Midbrain (tissue), 1 donor: ENCODE measurements at regions not wholly inside any gene's neighbourhood (a gene's known extent, or its start where the extent isn't known, plus 50 kb on each side); places are given as distances from the start of the nearest gene placed in this dataset.

Experiments
- DNase-seq: peaks from one replicate; lab custom pipeline; 2025; lab: John Stamatoyannopoulos, UW

- no peak for DNase-seq
Measured at GRCh38 chr17:71157297-71157696, 963.5 kb upstream of the SOX9 start.

DNA sequence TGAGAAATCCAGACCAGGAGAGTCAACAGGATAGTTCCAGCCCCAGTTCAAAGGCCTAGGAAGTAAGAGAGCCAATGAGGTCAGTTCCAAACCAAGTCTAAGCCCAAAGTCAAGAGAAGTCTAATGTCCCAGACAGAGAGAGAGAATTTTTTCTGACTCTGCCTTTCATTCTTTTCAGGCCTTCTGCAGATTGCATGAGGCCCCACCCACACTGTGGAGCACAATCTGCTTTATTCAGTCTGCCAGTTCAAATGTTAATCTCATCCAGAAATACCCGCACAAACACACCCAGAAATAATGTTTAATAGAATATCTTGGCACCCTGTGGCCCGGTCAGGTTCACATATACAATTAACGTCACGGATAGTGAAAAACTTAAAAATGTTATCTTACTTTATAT lies 962.4 kb upstream of the SOX9 start:
- no peak for DNase-seq

DNA sequence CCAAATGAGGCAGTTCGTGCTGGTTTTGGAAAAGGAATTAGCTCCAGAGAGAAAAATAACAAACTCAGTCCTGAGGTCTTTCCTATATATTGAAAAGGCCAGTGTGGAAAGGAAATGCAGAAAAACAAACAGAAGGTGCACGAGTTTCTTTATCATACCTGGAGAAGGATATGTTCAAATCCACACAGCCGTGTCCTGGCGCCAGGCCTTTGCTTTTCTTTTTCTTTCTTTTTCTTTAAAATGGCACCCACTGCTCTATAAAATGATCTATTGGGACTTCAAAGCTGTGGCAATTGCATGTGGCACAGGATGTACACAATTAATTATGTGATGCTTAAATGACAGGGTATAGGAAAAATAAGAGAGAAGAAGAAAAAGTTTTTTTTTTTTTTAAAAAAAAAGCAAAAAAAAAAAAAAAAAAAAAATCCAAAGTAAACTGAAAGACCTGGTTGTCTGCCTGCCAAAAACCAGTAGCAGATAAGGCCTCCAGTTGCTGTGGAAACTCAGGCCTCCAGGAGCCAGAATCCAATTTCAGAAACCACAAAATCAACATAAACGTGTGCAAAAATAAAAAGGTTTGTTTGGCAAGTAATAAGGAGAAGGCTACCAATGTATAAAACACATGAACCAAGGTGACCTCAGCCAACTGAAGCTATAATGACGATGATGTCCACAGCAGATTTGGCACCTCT lies 957.6 kb upstream of the SOX9 start:
- no peak for DNase-seq

GRCh38 chr17:71163813-71164122 lies 957.1 kb upstream of the SOX9 start:
- DNase-seq = no peak

DNA sequence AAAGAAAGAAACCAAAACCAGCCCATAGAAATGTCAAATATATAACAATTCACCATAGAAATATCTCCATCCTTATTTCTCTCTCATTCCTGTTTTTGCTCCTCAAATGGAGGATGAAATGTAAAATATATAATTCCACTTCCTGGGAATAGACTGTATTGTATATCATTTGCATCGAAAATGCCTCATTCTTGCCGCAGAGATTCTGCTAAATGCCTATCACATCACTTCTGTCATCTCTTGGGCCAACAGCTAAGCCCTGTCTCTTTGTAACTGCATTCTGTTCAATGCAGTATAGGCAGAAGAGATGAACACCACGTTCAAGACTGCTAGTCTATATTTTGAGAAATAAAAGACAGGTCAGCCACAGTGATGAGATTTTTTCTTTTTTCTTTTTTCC lies 956.3 kb upstream of the SOX9 start:
- DNase-seq = no peak

DNA sequence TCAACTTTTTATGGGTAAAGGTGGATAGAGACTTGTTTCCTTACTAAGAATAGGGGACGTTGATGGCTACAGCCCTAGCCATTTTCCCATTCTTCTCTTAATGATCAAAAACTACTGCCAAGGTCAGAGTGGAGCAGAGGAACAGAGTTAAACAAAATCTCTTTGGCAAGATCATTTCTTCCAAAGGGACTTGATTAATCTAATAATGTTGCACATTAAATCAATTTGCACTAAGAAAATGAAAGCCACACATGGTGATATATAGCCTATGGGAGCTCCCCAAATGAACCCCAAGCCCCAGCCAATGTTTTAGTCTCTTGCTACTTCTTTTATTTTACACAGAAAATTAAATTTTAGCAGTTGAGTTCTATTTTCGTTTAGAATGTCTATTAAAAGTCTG lies 954.5 kb upstream of the SOX9 start:
- no peak for DNase-seq

DNA sequence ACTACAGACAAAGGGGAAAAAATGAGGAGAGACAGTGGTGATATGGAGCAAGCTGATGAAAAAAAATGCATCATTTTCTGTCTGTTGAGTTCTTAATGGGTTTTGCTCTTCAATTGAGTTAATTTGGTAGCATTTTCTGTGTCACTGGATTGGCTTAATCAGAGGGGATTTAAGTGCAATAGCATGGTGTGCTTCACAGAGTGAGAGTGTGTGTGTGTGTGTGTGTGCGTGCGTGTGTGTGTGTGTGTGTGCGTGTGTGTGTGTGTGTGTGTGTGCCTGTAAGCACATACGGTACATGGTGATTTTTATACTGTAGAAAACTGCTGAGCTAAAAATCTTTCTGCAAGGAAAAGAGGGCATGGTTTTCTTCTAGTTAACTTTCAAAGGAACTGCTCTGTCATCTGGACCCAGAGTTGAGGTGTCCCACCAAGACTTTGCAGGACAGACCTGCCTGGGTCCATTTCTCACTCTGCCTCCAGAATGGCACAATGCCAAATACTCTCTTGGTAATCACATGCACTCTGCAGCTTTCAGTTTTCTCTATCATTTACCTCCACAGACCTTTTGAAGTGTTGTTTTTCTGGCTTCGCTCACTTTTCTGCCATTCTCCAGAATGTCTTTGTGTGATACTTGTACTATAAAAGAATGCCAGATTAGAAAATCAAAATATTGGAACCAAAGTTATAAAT lies 952.6 kb upstream of the SOX9 start:
- no peak for DNase-seq

DNA sequence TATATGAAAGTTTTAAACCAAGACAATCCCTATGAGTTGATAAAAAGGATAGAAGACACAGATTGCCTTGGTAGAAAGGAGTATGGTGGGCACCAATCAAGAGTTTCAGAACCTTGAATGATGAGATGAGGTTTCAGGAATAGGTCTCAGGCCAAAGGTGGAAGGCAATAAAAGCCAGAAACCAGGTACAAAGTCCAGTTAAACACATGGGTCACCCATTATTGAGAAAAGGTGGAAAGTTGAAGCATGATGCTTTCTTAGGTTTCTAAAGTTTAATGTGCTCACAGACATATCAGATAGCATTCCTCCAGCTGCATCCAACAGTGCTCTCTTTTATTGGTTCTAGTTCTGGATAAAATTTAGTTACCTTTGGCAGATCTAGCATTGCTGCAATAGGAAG lies 950.8 kb upstream of the SOX9 start:
- DNase-seq = no peak

- no peak for DNase-seq
Measured at GRCh38 chr17:71171270-71171669, 949.5 kb upstream of the SOX9 start.

DNA sequence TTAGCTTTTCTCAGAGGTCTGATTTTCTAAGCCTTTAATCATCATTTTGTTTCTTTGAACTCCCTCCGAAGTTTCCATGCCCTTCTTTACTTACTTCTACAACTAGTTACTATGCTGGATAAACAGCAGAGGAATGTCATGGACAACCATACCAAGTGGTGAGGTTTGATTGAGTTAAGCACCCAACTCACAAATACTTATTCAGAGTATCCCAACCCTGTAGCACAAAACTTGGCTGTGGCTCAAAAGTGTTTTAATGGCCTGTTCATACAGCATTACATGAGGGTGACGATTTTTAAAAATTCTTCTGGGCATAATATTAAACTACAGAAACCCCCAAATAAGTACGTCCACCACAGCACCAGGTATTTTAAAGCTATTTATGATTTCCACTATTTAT lies 946.8 kb upstream of the SOX9 start:
- no peak for DNase-seq

GRCh38 chr17:71176331-71176730 lies 944.5 kb upstream of the SOX9 start:
- DNase-seq = no peak

DNA sequence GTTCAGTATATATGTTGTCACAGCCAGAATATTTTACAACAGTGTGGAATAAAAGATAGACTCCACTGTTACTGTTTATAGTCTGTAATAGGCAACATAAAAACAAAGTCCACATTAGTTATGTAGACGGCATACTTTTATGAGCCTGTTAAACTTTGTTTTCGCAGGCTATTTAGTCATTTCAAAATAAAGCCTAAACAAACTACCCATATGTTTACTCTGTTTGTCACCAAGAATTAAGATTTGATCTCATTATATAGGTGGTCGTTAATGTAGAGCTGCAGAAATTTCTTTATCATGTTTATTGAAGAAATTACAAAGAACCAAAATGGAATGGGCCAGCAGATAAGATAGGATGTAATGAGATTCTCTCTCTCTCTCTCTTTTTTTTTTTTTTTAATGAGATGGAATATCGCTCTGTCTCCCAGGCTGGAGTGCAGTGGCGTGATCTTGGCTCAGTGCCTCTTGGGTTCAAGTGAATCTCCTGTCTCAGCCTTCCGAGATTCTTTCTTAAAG lies 943.8 kb upstream of the SOX9 start:
- no peak for DNase-seq

- no peak for DNase-seq
Measured at GRCh38 chr17:71180801-71181385, 939.9 kb upstream of the SOX9 start.

DNA sequence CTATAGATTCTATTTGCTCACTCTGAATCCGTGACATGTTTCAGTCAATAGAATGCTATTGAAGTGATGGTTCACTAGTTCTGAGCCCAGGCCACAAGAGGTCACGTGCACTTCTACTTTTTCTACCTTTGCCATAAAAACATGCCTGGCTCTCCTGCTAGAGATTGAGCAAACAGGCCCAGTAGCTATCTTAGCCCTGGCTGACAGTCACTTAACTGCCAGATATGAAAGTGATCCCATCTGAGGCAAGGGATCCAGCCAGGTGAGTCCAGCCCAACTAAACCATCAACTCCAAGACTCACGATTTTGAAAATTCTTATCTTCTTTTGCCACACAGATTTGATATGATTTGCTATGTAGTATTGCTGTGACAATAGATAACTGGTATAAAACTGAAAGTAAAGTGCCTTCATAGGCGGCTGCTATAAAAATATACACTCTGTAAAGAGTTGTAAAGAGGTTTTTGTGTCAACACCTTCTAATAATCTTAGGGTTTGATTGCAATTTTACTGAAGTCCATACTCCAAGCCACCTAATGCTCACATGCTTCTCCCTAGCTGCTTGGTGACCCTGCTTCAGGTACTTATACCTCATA lies 937.7 kb upstream of the SOX9 start:
- DNase-seq = no peak

- no peak for DNase-seq
Measured at GRCh38 chr17:71184716-71185115, 936.1 kb upstream of the SOX9 start.

DNA sequence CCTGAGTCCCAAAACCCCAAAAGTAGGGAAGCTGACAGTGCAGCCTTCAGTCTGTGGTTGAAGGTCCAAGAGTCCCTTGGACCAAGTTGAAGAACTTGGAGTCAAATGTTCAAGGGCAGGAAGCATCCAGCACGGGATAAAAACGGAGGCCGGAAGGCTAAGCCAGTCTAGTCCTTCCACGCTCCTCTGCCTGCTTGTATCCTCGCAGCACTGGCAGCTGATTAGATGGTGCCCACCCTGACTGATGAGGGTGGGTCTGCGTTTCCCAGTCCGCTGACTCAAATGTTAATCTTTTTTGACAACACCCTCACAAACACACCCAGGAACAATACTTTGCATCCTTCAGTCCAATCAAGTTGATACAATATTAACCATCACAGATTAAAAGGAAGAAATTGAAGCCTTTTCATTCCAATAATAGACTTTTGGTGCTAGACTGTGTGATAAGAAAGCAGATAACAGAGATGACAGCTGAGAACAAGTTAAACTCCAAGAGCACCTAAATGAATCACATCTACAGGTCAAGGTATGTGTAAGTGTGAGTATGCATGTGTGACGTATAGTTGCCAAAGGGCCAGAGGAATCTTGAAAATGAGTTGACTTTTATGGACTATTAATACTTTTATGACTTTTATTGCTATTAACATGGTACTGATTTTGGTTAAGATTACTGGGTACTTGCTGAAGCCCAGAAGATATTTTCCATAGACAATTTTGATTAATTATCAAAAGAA lies 933.5 kb upstream of the SOX9 start:
- no peak for DNase-seq

GRCh38 chr17:71188811-71189492 lies 931.9 kb upstream of the SOX9 start:
- no peak for DNase-seq

- no peak for DNase-seq
Measured at GRCh38 chr17:71189493-71189831, 931.4 kb upstream of the SOX9 start.

DNA sequence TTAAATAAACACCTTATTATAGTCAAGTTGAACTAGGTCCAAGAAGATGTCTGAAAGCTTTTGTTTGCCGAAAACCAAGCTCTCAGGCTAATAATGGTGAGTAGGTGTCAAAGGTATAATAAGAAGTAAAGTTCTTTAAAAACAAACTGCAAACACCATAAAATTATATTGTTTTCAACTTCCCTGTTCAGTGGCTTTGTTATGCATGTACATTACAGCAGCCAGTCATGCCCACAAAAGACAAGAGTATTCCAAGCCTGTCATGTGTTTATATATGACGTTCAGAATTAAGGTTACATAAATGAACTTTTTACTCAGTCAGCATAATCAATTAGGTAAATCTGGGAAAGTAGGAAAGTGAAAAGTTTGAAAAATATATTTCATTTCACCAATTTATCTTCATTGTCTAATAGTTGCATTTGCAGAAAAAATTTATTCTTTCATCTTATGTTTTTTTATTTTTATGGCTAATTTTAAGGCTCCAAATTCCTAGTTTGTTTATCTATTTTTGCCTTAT lies 928.7 kb upstream of the SOX9 start:
- DNase-seq = no peak

GRCh38 chr17:71192848-71193247 lies 928.0 kb upstream of the SOX9 start:
- DNase-seq = no peak

DNA sequence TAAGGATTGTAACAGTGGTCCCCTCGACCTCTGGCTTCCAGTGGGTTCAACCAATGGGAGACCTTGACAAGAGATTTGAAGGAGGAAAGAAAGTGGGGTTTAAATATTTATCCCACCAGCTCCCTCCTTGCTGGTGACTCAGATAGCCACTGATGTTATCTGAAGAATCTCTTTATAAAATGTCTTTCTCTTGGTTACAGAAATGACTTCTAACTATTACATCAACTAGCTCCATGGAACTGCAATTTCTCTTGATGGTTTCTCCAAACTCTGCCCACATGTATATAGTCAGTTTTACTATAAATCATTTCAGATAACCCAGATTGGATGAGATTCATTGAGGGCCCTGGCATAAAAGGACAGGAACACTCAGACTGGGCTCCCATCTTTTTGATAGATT lies 920.2 kb upstream of the SOX9 start:
- DNase-seq = no peak

DNA sequence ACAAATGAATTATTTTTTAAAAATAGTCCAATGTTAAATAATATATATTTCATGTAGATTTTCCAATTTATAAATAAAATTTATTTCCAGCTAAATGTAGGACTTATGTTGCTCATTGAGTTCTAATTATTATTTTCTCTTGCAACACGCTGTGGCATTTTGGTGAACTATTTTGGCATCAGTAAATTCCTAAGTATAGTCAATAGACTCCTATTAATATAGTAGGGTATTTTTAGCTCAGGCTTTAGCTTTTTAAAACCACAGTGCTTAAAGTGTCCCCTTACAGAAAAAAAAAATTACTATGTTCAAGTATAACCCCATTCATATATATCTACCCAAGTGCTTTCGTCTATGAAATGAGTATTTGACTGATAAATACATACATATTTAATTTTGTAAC lies 919.2 kb upstream of the SOX9 start:
- no peak for DNase-seq
